ENCODE measurements at regions not wholly inside any gene's neighbourhood (a gene's known extent, or its start where the extent isn't known, plus 50 kb on each side); places are given as distances from the start of the nearest gene placed in this dataset.

DNA sequence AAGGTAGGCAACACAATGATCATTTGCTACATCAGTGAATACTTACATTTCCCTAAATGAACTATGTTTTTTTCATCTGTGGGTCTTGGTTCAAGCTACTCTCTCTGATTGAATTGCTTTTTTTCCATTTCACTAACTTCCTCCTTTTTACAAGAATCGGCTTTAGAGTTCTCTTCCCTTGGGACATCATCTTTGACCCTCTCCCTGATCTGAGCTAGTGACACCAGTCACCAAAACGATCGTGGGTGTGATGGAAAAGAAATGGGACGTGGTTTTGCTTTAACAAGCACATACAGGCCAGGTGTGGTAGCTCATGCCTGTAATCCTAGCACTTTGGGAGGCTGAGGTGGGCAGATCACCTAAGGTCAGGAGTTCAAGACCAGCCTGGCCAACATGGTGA, 129.9 kb downstream of the WT1 start:
- Histone ChIP-seq H3K27me3 (ENCODE audit: control insufficient read depth in 2 of 2, insufficient read depth in 2 of 2, low read length in 2 of 2) (no peaks in the 10 kb centered on the region), H3K79me2 (ENCODE audit: insufficient read depth, low read length) (no peaks in the 10 kb centered on the region), H3K9me3 (replicated peaks in 1 of 2; ENCODE audit: control insufficient read depth in 1 of 2, insufficient read depth in 1 of 2, low read length in 2 of 2) (no peaks in the 10 kb centered on the region), H4K20me1 (ENCODE audit: insufficient read depth, low read length) (no peaks in the 10 kb centered on the region), H2AFZ (ENCODE audit: insufficient read depth, low read depth, low read length, poor library complexity, severe bottlenecking) (no peak overlapping the region), H3K4me2 (replicated peaks; ENCODE audit: extremely low read depth, low read length, poor library complexity, severe bottlenecking) (no peak overlapping the region), H3K4me3 (replicated peaks in 1 of 3; ENCODE audit: low read depth in 2 of 3, low read length in 3 of 3) (no peak overlapping the region), H3K9ac (ENCODE audit: insufficient read depth, low read length, poor library complexity, severe bottlenecking) (no peak overlapping the region), H3K4me1 (ENCODE audit: control insufficient read depth in 1 of 2, insufficient read depth in 2 of 2, low read length in 2 of 2) (no peaks in the 10 kb centered on the region), H3K36me3 (replicated peaks in 1 of 2; ENCODE audit: control insufficient read depth in 1 of 2, insufficient read depth in 2 of 2, low read length in 2 of 2) (no peaks in the 10 kb centered on the region), H3K27ac (ENCODE audit: low read depth in 1 of 2, low read length in 2 of 2) (no peak overlapping the region)
- Mint-ChIP-seq H3K27me3 (ENCODE audit: low read depth in 3 of 3) (peaks cover 2 to 6% (median 6%) of the 10 kb centered on the region in 3 donors), H3K27ac (no peak overlapping the region), H3K4me3 (no peak overlapping the region), H3K9me3 (no peaks in the 10 kb centered on the region), H3K4me1 (no peaks in the 10 kb centered on the region), H3K36me3 (no peaks in the 10 kb centered on the region)
- TF ChIP-seq, protein P1, sequence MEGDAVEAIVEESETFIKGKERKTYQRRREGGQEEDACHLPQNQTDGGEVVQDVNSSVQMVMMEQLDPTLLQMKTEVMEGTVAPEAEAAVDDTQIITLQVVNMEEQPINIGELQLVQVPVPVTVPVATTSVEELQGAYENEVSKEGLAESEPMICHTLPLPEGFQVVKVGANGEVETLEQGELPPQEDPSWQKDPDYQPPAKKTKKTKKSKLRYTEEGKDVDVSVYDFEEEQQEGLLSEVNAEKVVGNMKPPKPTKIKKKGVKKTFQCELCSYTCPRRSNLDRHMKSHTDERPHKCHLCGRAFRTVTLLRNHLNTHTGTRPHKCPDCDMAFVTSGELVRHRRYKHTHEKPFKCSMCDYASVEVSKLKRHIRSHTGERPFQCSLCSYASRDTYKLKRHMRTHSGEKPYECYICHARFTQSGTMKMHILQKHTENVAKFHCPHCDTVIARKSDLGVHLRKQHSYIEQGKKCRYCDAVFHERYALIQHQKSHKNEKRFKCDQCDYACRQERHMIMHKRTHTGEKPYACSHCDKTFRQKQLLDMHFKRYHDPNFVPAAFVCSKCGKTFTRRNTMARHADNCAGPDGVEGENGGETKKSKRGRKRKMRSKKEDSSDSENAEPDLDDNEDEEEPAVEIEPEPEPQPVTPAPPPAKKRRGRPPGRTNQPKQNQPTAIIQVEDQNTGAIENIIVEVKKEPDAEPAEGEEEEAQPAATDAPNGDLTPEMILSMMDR (IDR thresholded peaks at IDR 0.05): no peak
- intact Hi-C loops (cut with micrococcal nuclease): no loop called here
- DNase-seq: no peak
- 73% methylated on average over 3 of the region's 4 CpGs for WGBS (ENCODE audit: insufficient coverage)

DNA sequence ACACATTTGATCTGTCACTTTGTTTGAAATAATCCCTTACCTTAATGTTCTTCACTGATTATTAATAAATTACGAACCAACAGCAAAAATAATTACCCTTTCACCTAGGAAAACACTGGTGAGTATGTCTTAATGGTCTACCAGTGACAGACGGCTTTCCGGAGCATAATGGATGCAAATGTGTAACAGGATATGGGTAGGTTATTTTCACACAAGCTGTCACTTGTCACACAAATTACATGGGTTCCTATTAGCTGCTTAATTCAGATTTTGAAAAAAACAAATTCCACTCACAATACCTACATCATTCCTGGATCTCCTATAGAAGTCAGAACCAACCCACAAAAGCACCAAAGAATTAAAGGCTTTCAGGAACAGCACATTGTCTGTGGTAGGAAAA, 127.9 kb downstream of the WT1 start:
- no peak overlapping the region for H3K4me3 Mint-ChIP-seq
- Histone ChIP-seq H3K27ac (ENCODE audit: low read depth in 1 of 2, low read length in 2 of 2) (no peak overlapping the region), H4K20me1 (ENCODE audit: insufficient read depth, low read length) (no peaks in the 10 kb centered on the region), H3K4me3 (replicated peaks in 1 of 3; ENCODE audit: low read depth in 2 of 3, low read length in 3 of 3) (no peak overlapping the region), H3K4me2 (replicated peaks; ENCODE audit: extremely low read depth, low read length, poor library complexity, severe bottlenecking) (no peak overlapping the region), H3K27me3 (ENCODE audit: control insufficient read depth in 2 of 2, insufficient read depth in 2 of 2, low read length in 2 of 2) (no peaks in the 10 kb centered on the region), H3K9ac (ENCODE audit: insufficient read depth, low read length, poor library complexity, severe bottlenecking) (no peak overlapping the region), H3K9me3 (replicated peaks in 1 of 2; ENCODE audit: control insufficient read depth in 1 of 2, insufficient read depth in 1 of 2, low read length in 2 of 2) (no peaks in the 10 kb centered on the region), H3K36me3 (replicated peaks in 1 of 2; ENCODE audit: control insufficient read depth in 1 of 2, insufficient read depth in 2 of 2, low read length in 2 of 2) (no peaks in the 10 kb centered on the region), H3K79me2 (ENCODE audit: insufficient read depth, low read length) (no peaks in the 10 kb centered on the region), H2AFZ (ENCODE audit: insufficient read depth, low read depth, low read length, poor library complexity, severe bottlenecking) (no peak overlapping the region), H3K4me1 (ENCODE audit: control insufficient read depth in 1 of 2, insufficient read depth in 2 of 2, low read length in 2 of 2) (no peaks in the 10 kb centered on the region)
- no peaks in the 10 kb centered on the region for H3K36me3 Mint-ChIP-seq
- no peak for DNase-seq
- H3K9me3 Mint-ChIP-seq: no peaks in the 10 kb centered on the region
- no CpG with 5 or more reads among the region's 3 CpGs for WGBS (ENCODE audit: insufficient coverage)
- no peaks in the 10 kb centered on the region for H3K4me1 Mint-ChIP-seq
- H3K27ac Mint-ChIP-seq: no peak overlapping the region
- peaks cover 2 to 6% (median 6%) of the 10 kb centered on the region in 3 donors for H3K27me3 Mint-ChIP-seq (ENCODE audit: low read depth in 3 of 3)
- intact Hi-C loops (cut with micrococcal nuclease): no loop called here
- TF ChIP-seq, protein P1 (IDR thresholded peaks at IDR 0.05): no peak
